Endothelial cell of umbilical vein (primary cell): ENCODE measurements at regions not wholly inside any gene's neighbourhood (a gene's known extent, or its start where the extent isn't known, plus 50 kb on each side); places are given as distances from the start of the nearest gene placed in this dataset.

Experiments used
- EZH2 ChIP-seq: IDR thresholded peaks from 2 replicates; pipeline ENCODE4 v1.6.1; 2012; ENCODE audit warnings: borderline replicate concordance, low read depth, mild to moderate bottlenecking, moderate library complexity, low read length, inconsistent platforms; ENCODE audit not compliant: severe bottlenecking
- FOS ChIP-seq: IDR thresholded peaks from 2 replicates; pipeline ENCODE4 v1.6.1; 2011; ENCODE audit warnings: mild to moderate bottlenecking, low read length, moderate library complexity, borderline replicate concordance; ENCODE audit not compliant: insufficient read depth
- JUN ChIP-seq: IDR thresholded peaks from 2 replicates; pipeline ENCODE4 v1.6.1; 2011; ENCODE audit warnings: borderline replicate concordance, low read depth; ENCODE audit not compliant: insufficient read length, insufficient read depth
- MYC ChIP-seq: IDR thresholded peaks from one replicate; pipeline ENCODE4 v1.6.1; 2011; ENCODE audit warnings: mild to moderate bottlenecking, low read depth, low read length
- POLR2A ChIP-seq: IDR thresholded peaks from 2 replicates; pipeline ENCODE4 v1.6.1; 2012; ENCODE audit warnings: low read depth, mild to moderate bottlenecking, control low read depth, low read length
- POLR2AphosphoS5 ChIP-seq: IDR thresholded peaks from 2 replicates; pipeline ENCODE4 v1.6.1; 2012; ENCODE audit warnings: low read depth, mild to moderate bottlenecking, control low read depth, low read length, moderate library complexity; ENCODE audit not compliant: insufficient read depth
- TF ChIP-seq, protein P1 (sequence below), 2 donors: IDR thresholded peaks; 1 replicate in 1 of 2; 2 replicates in 1 of 2; pipeline ENCODE4 v1.5.1; 2011; ENCODE audit warnings: low read length in 2 of 2, mild to moderate bottlenecking in 2 of 2, moderate library complexity in 2 of 2, control low read depth in 1 of 2, inconsistent platforms in 1 of 2, low read depth in 1 of 2; ENCODE audit not compliant: insufficient read depth in 1 of 2; ENCODE audit errors: extremely low read depth in 1 of 2
- TF ChIP-seq, protein P2 (sequence below): IDR thresholded peaks from 2 replicates; pipeline ENCODE4 v1.6.1; 2011; ENCODE audit not compliant: insufficient read depth, insufficient read length

DNA sequence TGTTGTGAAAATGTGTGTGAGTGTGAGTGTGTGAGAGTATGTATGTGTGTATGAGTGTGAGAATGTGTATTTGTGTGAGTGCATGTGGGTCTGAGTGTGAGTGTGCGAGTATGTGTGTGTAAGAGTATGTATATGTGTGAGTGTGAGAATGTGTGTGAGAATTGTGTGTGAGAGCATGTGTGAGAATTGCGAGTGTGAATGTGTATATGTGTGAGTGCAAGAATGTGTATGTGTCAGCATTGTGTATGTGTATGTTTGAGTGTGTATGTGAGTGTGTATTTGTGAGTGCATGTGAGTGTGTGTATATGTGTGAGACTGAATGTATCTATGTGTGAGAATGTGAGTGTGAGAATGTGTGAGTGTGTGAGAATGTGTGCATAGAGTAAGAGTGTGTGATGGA lies 72.0 kb upstream of the PCBD1 start:
- TF ChIP-seq, protein P1, sequence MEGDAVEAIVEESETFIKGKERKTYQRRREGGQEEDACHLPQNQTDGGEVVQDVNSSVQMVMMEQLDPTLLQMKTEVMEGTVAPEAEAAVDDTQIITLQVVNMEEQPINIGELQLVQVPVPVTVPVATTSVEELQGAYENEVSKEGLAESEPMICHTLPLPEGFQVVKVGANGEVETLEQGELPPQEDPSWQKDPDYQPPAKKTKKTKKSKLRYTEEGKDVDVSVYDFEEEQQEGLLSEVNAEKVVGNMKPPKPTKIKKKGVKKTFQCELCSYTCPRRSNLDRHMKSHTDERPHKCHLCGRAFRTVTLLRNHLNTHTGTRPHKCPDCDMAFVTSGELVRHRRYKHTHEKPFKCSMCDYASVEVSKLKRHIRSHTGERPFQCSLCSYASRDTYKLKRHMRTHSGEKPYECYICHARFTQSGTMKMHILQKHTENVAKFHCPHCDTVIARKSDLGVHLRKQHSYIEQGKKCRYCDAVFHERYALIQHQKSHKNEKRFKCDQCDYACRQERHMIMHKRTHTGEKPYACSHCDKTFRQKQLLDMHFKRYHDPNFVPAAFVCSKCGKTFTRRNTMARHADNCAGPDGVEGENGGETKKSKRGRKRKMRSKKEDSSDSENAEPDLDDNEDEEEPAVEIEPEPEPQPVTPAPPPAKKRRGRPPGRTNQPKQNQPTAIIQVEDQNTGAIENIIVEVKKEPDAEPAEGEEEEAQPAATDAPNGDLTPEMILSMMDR (IDR thresholded peaks at IDR 0.05; ENCODE audit: extremely low read depth in 1 of 2, insufficient read depth in 1 of 2, low read depth in 1 of 2, low read length in 2 of 2): no peak
- TF ChIP-seq POLR2AphosphoS5 (no peak), POLR2A (no peak), FOS (no peak), EZH2 (no peak), JUN (no peak), MYC (no peak)
- TF ChIP-seq, protein P2, sequence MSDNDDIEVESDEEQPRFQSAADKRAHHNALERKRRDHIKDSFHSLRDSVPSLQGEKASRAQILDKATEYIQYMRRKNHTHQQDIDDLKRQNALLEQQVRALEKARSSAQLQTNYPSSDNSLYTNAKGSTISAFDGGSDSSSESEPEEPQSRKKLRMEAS: no peak
